ENCODE measurements at regions not wholly inside any gene's neighbourhood (a gene's known extent, or its start where the extent isn't known, plus 50 kb on each side); places are given as distances from the start of the nearest gene placed in this dataset.

- Histone ChIP-seq H3K4me3 (no peak overlapping the region), H3K27ac (no peak overlapping the region), H3K9ac (no peak overlapping the region), H3K27me3 (no peaks in the 10 kb centered on the region), H3K36me3 (no peaks in the 10 kb centered on the region), H3K4me1 (no peaks in the 10 kb centered on the region), H3K4me2 (no peak overlapping the region), H4K20me1 (no peaks in the 10 kb centered on the region), H3K9me3 (replicated peaks in 1 of 11) (no peaks in the 10 kb centered on the region)
- no peak for TF ChIP-seq Cebpa-rat (IDR thresholded peaks at IDR 0.05)
Measured at GRCh38 chr14:58846682-58847465, 209.1 kb downstream of the DACT1 start.

GRCh38 chr14:58848365-58848764 lies 210.6 kb downstream of the DACT1 start:
- H3K27me3 ChIP-seq: no peaks in the 10 kb centered on the region
- no peaks in the 10 kb centered on the region for H3K4me1 ChIP-seq
- no peak for TF ChIP-seq Cebpa-rat (IDR thresholded peaks at IDR 0.05)
- no peak overlapping the region for H3K9ac ChIP-seq
- H3K36me3 ChIP-seq: no peaks in the 10 kb centered on the region
- H3K4me2 ChIP-seq: no peak overlapping the region
- H3K4me3 ChIP-seq: no peak overlapping the region
- no peaks in the 10 kb centered on the region for H4K20me1 ChIP-seq
- no peaks in the 10 kb centered on the region; a peak in 1 of 22 replicates for H3K9me3 ChIP-seq (replicated peaks in 1 of 11)
- H3K27ac ChIP-seq: no peak overlapping the region

- no peak for TF ChIP-seq Cebpa-rat (IDR thresholded peaks at IDR 0.05)
- no peak overlapping the region for H3K27ac ChIP-seq
- H3K36me3 ChIP-seq: no peaks in the 10 kb centered on the region
- no peaks in the 10 kb centered on the region for H3K27me3 ChIP-seq
- no peaks in the 10 kb centered on the region; a peak in 1 of 22 replicates for H3K9me3 ChIP-seq (replicated peaks in 1 of 11)
- no peak overlapping the region for H3K4me2 ChIP-seq
- H3K4me1 ChIP-seq: no peaks in the 10 kb centered on the region
- no peak overlapping the region for H3K4me3 ChIP-seq
- H3K9ac ChIP-seq: no peak overlapping the region
- H4K20me1 ChIP-seq: no peaks in the 10 kb centered on the region
Measured at GRCh38 chr14:58849601-58850000, 211.8 kb downstream of the DACT1 start.

- TF ChIP-seq Cebpa-rat (IDR thresholded peaks at IDR 0.05): no peak
- H3K27me3 ChIP-seq: no peaks in the 10 kb centered on the region
Measured at GRCh38 chr14:58850011-58850410, 212.2 kb downstream of the DACT1 start.

GRCh38 chr14:58861586-58861985 lies 223.8 kb downstream of the DACT1 start:
- no peaks in the 10 kb centered on the region for H3K27me3 ChIP-seq
- peaks cover 0 to 7% (median 0%) of the 10 kb centered on the region in 10 experiments; a peak in 2 of 20 replicates for H3K4me1 ChIP-seq
- H3K27ac ChIP-seq: no peak overlapping the region
- no peak overlapping the region for H3K4me2 ChIP-seq
- H3K9me3 ChIP-seq (replicated peaks in 1 of 11): peaks cover 18 to 36% (median 29%) of the 10 kb centered on the region in 11 experiments
- no peaks in the 10 kb centered on the region for H3K36me3 ChIP-seq
- TF ChIP-seq Cebpa-rat (IDR thresholded peaks at IDR 0.05): no peak
- no peaks in the 10 kb centered on the region for H4K20me1 ChIP-seq
- no peak overlapping the region for H3K4me3 ChIP-seq
- no peak overlapping the region for H3K9ac ChIP-seq

More at GRCh38 chr14:58850011-58850410, 212.2 kb downstream of the DACT1 start:
- H3K9me3 ChIP-seq (replicated peaks in 1 of 11): no peaks in the 10 kb centered on the region; a peak in 1 of 22 replicates
- H3K9ac ChIP-seq: no peak overlapping the region
- H4K20me1 ChIP-seq: no peaks in the 10 kb centered on the region
- H3K4me3 ChIP-seq: no peak overlapping the region
- no peak overlapping the region for H3K4me2 ChIP-seq
- H3K27ac ChIP-seq: no peak overlapping the region
- no peaks in the 10 kb centered on the region for H3K4me1 ChIP-seq
- H3K36me3 ChIP-seq: no peaks in the 10 kb centered on the region

GRCh38 chr14:58862416-58863160 lies 224.8 kb downstream of the DACT1 start:
- H3K36me3 ChIP-seq: no peaks in the 10 kb centered on the region
- no peak overlapping the region for H3K27ac ChIP-seq
- H4K20me1 ChIP-seq: no peaks in the 10 kb centered on the region
- H3K4me2 ChIP-seq: no peak overlapping the region
- H3K27me3 ChIP-seq: no peaks in the 10 kb centered on the region
- H3K9me3 ChIP-seq (replicated peaks in 1 of 11): peaks cover 18 to 36% (median 29%) of the 10 kb centered on the region in 11 experiments
- no peak for TF ChIP-seq Cebpa-rat (IDR thresholded peaks at IDR 0.05)
- H3K4me1 ChIP-seq: peaks cover 0 to 7% (median 0%) of the 10 kb centered on the region in 10 experiments; a peak in 2 of 20 replicates
- H3K4me3 ChIP-seq: no peak overlapping the region
- H3K9ac ChIP-seq: no peak overlapping the region

- no peaks in the 10 kb centered on the region for H3K36me3 ChIP-seq
- H3K27ac ChIP-seq: no peak overlapping the region
- no peak overlapping the region for H3K4me2 ChIP-seq
- no peaks in the 10 kb centered on the region for H3K27me3 ChIP-seq
- peaks cover 0 to 7% (median 0%) of the 10 kb centered on the region in 10 experiments; a peak in 2 of 20 replicates for H3K4me1 ChIP-seq
- H3K9me3 ChIP-seq (replicated peaks in 1 of 11): peaks cover 8 to 31% (median 20%) of the 10 kb centered on the region in 11 experiments
- TF ChIP-seq Cebpa-rat (IDR thresholded peaks at IDR 0.05): no peak
- no peaks in the 10 kb centered on the region for H4K20me1 ChIP-seq
- H3K9ac ChIP-seq: no peak overlapping the region
- H3K4me3 ChIP-seq: no peak overlapping the region
Measured at GRCh38 chr14:58863661-58864345, 226.0 kb downstream of the DACT1 start.

GRCh38 chr14:58864751-58865513 lies 227.2 kb downstream of the DACT1 start:
- Histone ChIP-seq H4K20me1 (no peaks in the 10 kb centered on the region), H3K36me3 (no peaks in the 10 kb centered on the region), H3K4me1 (peaks cover 0 to 7% (median 0%) of the 10 kb centered on the region in 10 experiments; a peak in 2 of 20 replicates), H3K27me3 (no peaks in the 10 kb centered on the region), H3K9me3 (replicated peaks in 1 of 11) (peaks cover under 1 to 20% (median 10%) of the 10 kb centered on the region in 11 experiments; a peak in 20 of 22 replicates), H3K9ac (no peak overlapping the region), H3K4me2 (no peak overlapping the region), H3K4me3 (no peak overlapping the region), H3K27ac (no peak overlapping the region)
- no peak for TF ChIP-seq Cebpa-rat (IDR thresholded peaks at IDR 0.05)
